ENCODE measurements at regions not wholly inside any gene's neighbourhood (a gene's known extent, or its start where the extent isn't known, plus 50 kb on each side); places are given as distances from the start of the nearest gene placed in this dataset.

GRCh38 chr14:22168092-22168955 lies 420.7 kb downstream of the DAD1 start:
- no peaks in the 10 kb centered on the region for H3K9me3 ChIP-seq (replicated peaks in 1 of 3)
- H3K4me3 ChIP-seq = no peak overlapping the region
- H3K27me3 ChIP-seq = no peaks in the 10 kb centered on the region
- no peaks in the 10 kb centered on the region for H3K36me3 ChIP-seq (replicated peaks in 1 of 2)
- no peak overlapping the region for H3K27ac ChIP-seq
- no peak for TF ChIP-seq CTCF (IDR thresholded peaks at IDR 0.05)
- TF ChIP-seq POLR2A (IDR thresholded peaks at IDR 0.05) = no peak
- intact Hi-C loops (cut with DNase I) = no loop called here
- no peaks in the 10 kb centered on the region for H3K4me1 ChIP-seq (replicated peaks in 1 of 2)
- no peak for DNase-seq
- 77 to 85% (median 82%) methylated on average over 8 of the region's 8 CpGs for WGBS, 4 donors

GRCh38 chr14:22164616-22165015 lies 424.4 kb downstream of the DAD1 start:
- intact Hi-C loops (cut with DNase I) = no loop called here
- Histone ChIP-seq H3K27me3 (no peaks in the 10 kb centered on the region), H3K4me3 (no peak overlapping the region), H3K4me1 (replicated peaks in 1 of 2) (no peaks in the 10 kb centered on the region), H3K36me3 (replicated peaks in 1 of 2) (no peaks in the 10 kb centered on the region), H3K27ac (no peak overlapping the region), H3K9me3 (replicated peaks in 1 of 3) (no peaks in the 10 kb centered on the region)
- WGBS, 4 donors = 52 to 69% (median 64%) methylated on average over 3 of the region's 3 CpGs
- no peak for DNase-seq
- TF ChIP-seq CTCF (IDR thresholded peaks at IDR 0.05) (no peak), POLR2A (IDR thresholded peaks at IDR 0.05) (no peak)

- TF ChIP-seq POLR2A (IDR thresholded peaks at IDR 0.05) = no peak
- TF ChIP-seq CTCF (IDR thresholded peaks at IDR 0.05) = no peak
- Histone ChIP-seq H3K4me1 (replicated peaks in 1 of 2) (no peaks in the 10 kb centered on the region), H3K36me3 (replicated peaks in 1 of 2) (no peaks in the 10 kb centered on the region), H3K9me3 (replicated peaks in 1 of 3) (no peaks in the 10 kb centered on the region), H3K27me3 (no peaks in the 10 kb centered on the region), H3K4me3 (no peak overlapping the region), H3K27ac (no peak overlapping the region)
- intact Hi-C loops (cut with DNase I) = no loop called here
- DNase-seq = no peak
Measured at GRCh38 chr14:22163051-22163450, 426.0 kb downstream of the DAD1 start.

GRCh38 chr14:22159957-22160356 lies 429.1 kb downstream of the DAD1 start:
- Histone ChIP-seq H3K27ac (no peak overlapping the region), H3K27me3 (no peaks in the 10 kb centered on the region), H3K4me3 (no peak overlapping the region), H3K9me3 (replicated peaks in 1 of 3) (no peaks in the 10 kb centered on the region), H3K4me1 (replicated peaks in 1 of 2) (no peaks in the 10 kb centered on the region), H3K36me3 (replicated peaks in 1 of 2) (no peaks in the 10 kb centered on the region)
- TF ChIP-seq POLR2A (IDR thresholded peaks at IDR 0.05) (no peak), CTCF (IDR thresholded peaks at IDR 0.05) (no peak)
- intact Hi-C loops (cut with DNase I) = no loop called here
- DNase-seq = no peak
- 60 to 75% (median 63%) methylated on average over 2 of the region's 2 CpGs for WGBS, 4 donors

Measured in adrenal gland (tissue), 9 donors.